Liver (tissue), 8 donors: ENCODE measurements at regions not wholly inside any gene's neighbourhood (a gene's known extent, or its start where the extent isn't known, plus 50 kb on each side); places are given as distances from the start of the nearest gene placed in this dataset.

ENCODE experiments used
- DNase-seq: peaks from one replicate; pipeline ENCODE4 v3.0.0-alpha.2; 2017; ENCODE audit warnings: low spot score
- H3K27ac ChIP-seq, 2 donors: one replicate each; pipeline ENCODE4 v1.7.0; 2013; ENCODE audit warnings: inconsistent platforms in 2 of 2, low read length in 2 of 2, control low read depth in 1 of 2, low read depth in 1 of 2, mild to moderate bottlenecking in 1 of 2
- H3K27me3 ChIP-seq, 4 donors: one replicate each; pipeline versions ENCODE4 v1.6.1 to v1.7.0; 2013; ENCODE audit warnings: low read length in 3 of 4, inconsistent platforms in 1 of 4, mild to moderate bottlenecking in 1 of 4, moderate library complexity in 1 of 4; ENCODE audit not compliant: control insufficient read depth in 4 of 4, insufficient read depth in 4 of 4
- H3K36me3 ChIP-seq, 4 donors: one replicate each; pipeline versions ENCODE4 v1.6.1 to v1.7.0; 2013; ENCODE audit warnings: low read length in 3 of 4, mild to moderate bottlenecking in 3 of 4, low read depth in 1 of 4, moderate library complexity in 1 of 4; ENCODE audit not compliant: control insufficient read depth in 4 of 4, insufficient read depth in 3 of 4
- H3K4me1 ChIP-seq, 4 donors: one replicate each; pipeline versions ENCODE4 v1.6.1 to v1.7.0; 2013; ENCODE audit warnings: low read length in 3 of 4, mild to moderate bottlenecking in 3 of 4, moderate library complexity in 1 of 4; ENCODE audit not compliant: control insufficient read depth in 4 of 4, insufficient read depth in 4 of 4
- H3K4me3 ChIP-seq, 3 donors: one replicate each; pipeline versions ENCODE4 v1.6.1 to v1.7.0; 2013; ENCODE audit warnings: low read length in 3 of 3, control low read depth in 1 of 3, low read depth in 1 of 3, mild to moderate bottlenecking in 1 of 3
- H3K9ac ChIP-seq, 2 donors: one replicate each; pipeline ENCODE4 v1.7.0; 2013; ENCODE audit warnings: low read length in 2 of 2, mild to moderate bottlenecking in 2 of 2, moderate library complexity in 2 of 2, control low read depth in 1 of 2, low read depth in 1 of 2
- H3K9me3 ChIP-seq, 4 donors: one replicate each; pipeline versions ENCODE4 v1.6.1 to v1.7.0; 2013; ENCODE audit warnings: low read length in 3 of 4; ENCODE audit not compliant: control insufficient read depth in 4 of 4
- ATF3 ChIP-seq: IDR thresholded peaks from 2 replicates; pipeline ENCODE4 v1.6.1; 2016; ENCODE audit warnings: antibody characterized with exemption
- CTCF ChIP-seq: fragments of 150-350 bp; IDR thresholded peaks from 2 replicates; pipeline ENCODE4 v1.5.1; 2017; ENCODE audit warnings: improper control_type of control experiment, low read depth, low read length; ENCODE audit not compliant: missing input control
- EGR1 ChIP-seq, 2 donors: IDR thresholded peaks; 2 replicates each; pipeline ENCODE4 v1.6.1; 2016 to 2018; ENCODE audit warnings: antibody characterized with exemption in 2 of 2, low read depth in 2 of 2
- FOXA1 ChIP-seq: IDR thresholded peaks from 2 replicates; pipeline ENCODE4 v1.6.1; 2016; ENCODE audit warnings: antibody characterized with exemption
- FOXA2 ChIP-seq: IDR thresholded peaks from 2 replicates; pipeline ENCODE4 v1.6.1; 2016; ENCODE audit warnings: antibody characterized with exemption
- HNF4A ChIP-seq, 2 donors: conservative IDR thresholded peaks; 2 replicates each; pipeline ENCODE4 v1.6.1; 2016; ENCODE audit warnings: antibody characterized with exemption in 2 of 2, mild to moderate bottlenecking in 2 of 2
- HNF4G ChIP-seq: IDR thresholded peaks from 2 replicates; pipeline ENCODE4 v1.6.1; 2016; ENCODE audit warnings: antibody characterized with exemption
- MAX ChIP-seq: IDR thresholded peaks from 2 replicates; pipeline ENCODE4 v1.6.1; 2016; ENCODE audit warnings: antibody characterized with exemption
- NR2F2 ChIP-seq: IDR thresholded peaks from 2 replicates; pipeline ENCODE4 v1.6.1; 2016; ENCODE audit warnings: antibody characterized with exemption
- REST ChIP-seq: IDR thresholded peaks from 2 replicates; pipeline ENCODE4 v1.6.1; 2016; ENCODE audit warnings: antibody characterized with exemption, mild to moderate bottlenecking
- RXRA ChIP-seq, 2 donors: IDR thresholded peaks; 2 replicates each; pipeline ENCODE4 v1.6.1; 2017 to 2018; ENCODE audit warnings: antibody characterized with exemption in 2 of 2, mild to moderate bottlenecking in 1 of 2
- SP1 ChIP-seq: IDR thresholded peaks from 2 replicates; pipeline ENCODE4 v1.6.1; 2018; ENCODE audit warnings: antibody characterized with exemption, mild to moderate bottlenecking
- TAF1 ChIP-seq: conservative IDR thresholded peaks from 2 replicates; pipeline ENCODE4 v1.6.1; 2016; ENCODE audit warnings: antibody characterized with exemption, mild to moderate bottlenecking
- YY1 ChIP-seq: IDR thresholded peaks from 2 replicates; pipeline ENCODE4 v1.6.1; 2016; ENCODE audit warnings: antibody characterized with exemption, mild to moderate bottlenecking
- WGBS: extraction: QIAGEN DNeasy Blood & Tissue Kit; methylation state at CpG from one replicate; pipeline ENCODE4 v1.1.7; 2013; 5-methylcytosine and 5-hydroxymethylcytosine counted together
- donor health status: healthy.
- donor health status: healthy.
- donor health status: healthy.
- donor health status: healthy.
- donor health status: healthy.

GRCh38 chr12:77334806-77335205 lies 269.4 kb upstream of the E2F7 start:
- WGBS = 89% methylated on average over 2 of the region's 2 CpGs
- no peaks in the 10 kb centered on the region for H3K36me3 ChIP-seq
- TF ChIP-seq MAX = no peak
- TF ChIP-seq SP1 = no peak
- TF ChIP-seq TAF1 = no peak
- TF ChIP-seq HNF4G = no peak
- TF ChIP-seq RXRA (IDR thresholded peaks at IDR 0.05) = no peak
- no peak for TF ChIP-seq FOXA1
- no peak for TF ChIP-seq REST
- TF ChIP-seq FOXA2 = no peak
- TF ChIP-seq HNF4A (conservative IDR thresholded peaks at IDR 0.05) = no peak
- no peak for TF ChIP-seq YY1
- TF ChIP-seq NR2F2 = no peak
- TF ChIP-seq CTCF = no peak
- TF ChIP-seq EGR1 (IDR thresholded peaks at IDR 0.05; ENCODE audit: low read depth in 2 of 2) = no peak
- H3K4me1 ChIP-seq = no peaks in the 10 kb centered on the region
- H3K9ac ChIP-seq = no peak overlapping the region
- peaks cover 0 to 4% (median 0%) of the 10 kb centered on the region in 4 donors for H3K9me3 ChIP-seq
- no peak for DNase-seq
- H3K4me3 ChIP-seq = no peak overlapping the region
- no peaks in the 10 kb centered on the region for H3K27me3 ChIP-seq
- no peak overlapping the region for H3K27ac ChIP-seq

- peaks cover 0 to 6% (median 0%) of the 10 kb centered on the region in 4 donors for H3K27me3 ChIP-seq
- H3K9ac ChIP-seq = no peak overlapping the region
- H3K36me3 ChIP-seq = no peaks in the 10 kb centered on the region
- TF ChIP-seq HNF4G (no peak), ATF3 (no peak), YY1 (no peak)
- H3K4me3 ChIP-seq = no peak overlapping the region
- H3K9me3 ChIP-seq = no peaks in the 10 kb centered on the region
- DNase-seq = no peak
- no peak overlapping the region for H3K27ac ChIP-seq
- H3K4me1 ChIP-seq = peaks cover 2 to 13% (median 8%) of the 10 kb centered on the region in 4 donors
- 86% methylated on average over 7 of the region's 7 CpGs for WGBS
Measured at GRCh38 chr12:77328326-77328725, 263.0 kb upstream of the E2F7 start.
